ENCODE measurements at regions not wholly inside any gene's neighbourhood (a gene's known extent, or its start where the extent isn't known, plus 50 kb on each side); places are given as distances from the start of the nearest gene placed in this dataset.

GRCh38 chr1:221815660-221816059 is 73.8 kb upstream of the DUSP10 start:
- no peak for TF ChIP-seq POLR2AphosphoS5 (IDR thresholded peaks at IDR 0.05)
- no peak for TF ChIP-seq EP300 (IDR thresholded peaks at IDR 0.05)
- TF ChIP-seq CTCF (IDR thresholded peaks at IDR 0.05) = no peak
- TF ChIP-seq POLR2A (IDR thresholded peaks at IDR 0.05) = no peak

Measured in stomach (tissue), 4 donors.